Heart left ventricle (tissue), 13 donors: ENCODE measurements at regions not wholly inside any gene's neighbourhood (a gene's known extent, or its start where the extent isn't known, plus 50 kb on each side); places are given as distances from the start of the nearest gene placed in this dataset.

Experiments used
- POLR2A ChIP-seq, 2 donors: fragments of 450-650 bp; IDR thresholded peaks; one replicate each; pipeline ENCODE4 v1.6.1; 2017; ENCODE audit warnings: antibody characterized with exemption in 2 of 2, mild to moderate bottlenecking in 2 of 2, moderate library complexity in 2 of 2
- TF ChIP-seq, protein P1 (sequence below), 12 donors: fragments of 200-600 bp; sonication (generic) in 4 of 12; IDR thresholded peaks; one replicate each; pipeline versions ENCODE4 v1.5.0 to v1.8.0; 2018 to 2022; ENCODE audit warnings: antibody characterized with exemption in 12 of 12, mild to moderate bottlenecking in 5 of 12
- donor health status: ischemic (EF 13 %, LVEDD 7.1; RV severe dilation, severe dysfunction).
- donor health status: DM: no; HTN: yes; CAD: no.
- donor health status: DM: no; HTN: no; CAD: no.
- donor health status: ischemic (EF 25% LVEDD 6.9; RV normal size, moderate dysfunction).
- donor health status: ischemic (EF 25% LVEDD 5.7; RV mildly dilated, moderate dysfunction).
- donor health status: ischemic (EF 35%, LVEDD 5.7; RV mildly dilated, moderate dysfunction).
- donor health status: nonischemic (EF 11% LVEDD 7.7; RV severe dilation, severe dysfunction).
- donor health status: DM: yes; HTN: yes; CAD: no.
- donor health status: PGD.
- donor health status: ischemic (EF 29% LVEDD 5.4; RV normal size, mild dysfunction).
- donor health status: nonischemic (EF 23%, LVEDD 6.1; RV moderate dilation, normal function).

GRCh38 chr11:41609511-41609910 lies 150.1 kb upstream of the LRRC4C start:
- TF ChIP-seq, protein P1, sequence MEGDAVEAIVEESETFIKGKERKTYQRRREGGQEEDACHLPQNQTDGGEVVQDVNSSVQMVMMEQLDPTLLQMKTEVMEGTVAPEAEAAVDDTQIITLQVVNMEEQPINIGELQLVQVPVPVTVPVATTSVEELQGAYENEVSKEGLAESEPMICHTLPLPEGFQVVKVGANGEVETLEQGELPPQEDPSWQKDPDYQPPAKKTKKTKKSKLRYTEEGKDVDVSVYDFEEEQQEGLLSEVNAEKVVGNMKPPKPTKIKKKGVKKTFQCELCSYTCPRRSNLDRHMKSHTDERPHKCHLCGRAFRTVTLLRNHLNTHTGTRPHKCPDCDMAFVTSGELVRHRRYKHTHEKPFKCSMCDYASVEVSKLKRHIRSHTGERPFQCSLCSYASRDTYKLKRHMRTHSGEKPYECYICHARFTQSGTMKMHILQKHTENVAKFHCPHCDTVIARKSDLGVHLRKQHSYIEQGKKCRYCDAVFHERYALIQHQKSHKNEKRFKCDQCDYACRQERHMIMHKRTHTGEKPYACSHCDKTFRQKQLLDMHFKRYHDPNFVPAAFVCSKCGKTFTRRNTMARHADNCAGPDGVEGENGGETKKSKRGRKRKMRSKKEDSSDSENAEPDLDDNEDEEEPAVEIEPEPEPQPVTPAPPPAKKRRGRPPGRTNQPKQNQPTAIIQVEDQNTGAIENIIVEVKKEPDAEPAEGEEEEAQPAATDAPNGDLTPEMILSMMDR (IDR thresholded peaks at IDR 0.05) = no peak
- TF ChIP-seq POLR2A (IDR thresholded peaks at IDR 0.05) = no peak
